Skeletal muscle cell (primary cell): ENCODE measurements at regions not wholly inside any gene's neighbourhood (a gene's known extent, or its start where the extent isn't known, plus 50 kb on each side); places are given as distances from the start of the nearest gene placed in this dataset.
A peak's percentile ranks its signal among the peaks of the same experiment; 100 is the strongest.

Source experiments
- DNase-seq: peaks from one replicate; pipeline ENCODE4 v3.0.0-alpha.2; 2010; ENCODE audit warnings: low read depth
- H3K4me3 ChIP-seq: 2 replicates; pipeline ENCODE4 v1.5.1; 2011; ENCODE audit warnings: low read depth, mild to moderate bottlenecking, control low read depth, low read length, moderate library complexity

GRCh38 chr2:153132418-153132817, 346.1 kb downstream of the RPRM start:
- no peak for DNase-seq
- H3K4me3 ChIP-seq = no peak overlapping the region

DNA sequence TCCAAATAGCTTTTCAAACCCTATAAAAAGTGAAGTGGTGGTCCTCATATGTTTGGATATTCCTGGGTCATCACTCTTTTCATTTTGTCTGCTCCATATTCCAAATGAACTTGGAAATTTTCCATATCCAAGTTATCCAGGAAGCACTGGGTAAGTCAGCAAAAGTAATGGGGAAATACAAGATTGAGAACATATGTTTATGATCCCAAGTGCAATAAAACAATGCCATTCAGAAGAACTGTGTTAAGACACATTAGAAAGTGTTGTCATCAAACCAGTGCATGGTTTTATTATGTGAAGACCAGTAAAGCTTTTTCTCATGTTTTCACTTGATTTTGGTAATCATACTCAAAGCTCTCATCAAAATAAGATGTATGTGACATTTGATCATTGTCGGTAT, 363.4 kb downstream of the RPRM start:
- no peak overlapping the region for H3K4me3 ChIP-seq
- DNase-seq = no peak

DNA sequence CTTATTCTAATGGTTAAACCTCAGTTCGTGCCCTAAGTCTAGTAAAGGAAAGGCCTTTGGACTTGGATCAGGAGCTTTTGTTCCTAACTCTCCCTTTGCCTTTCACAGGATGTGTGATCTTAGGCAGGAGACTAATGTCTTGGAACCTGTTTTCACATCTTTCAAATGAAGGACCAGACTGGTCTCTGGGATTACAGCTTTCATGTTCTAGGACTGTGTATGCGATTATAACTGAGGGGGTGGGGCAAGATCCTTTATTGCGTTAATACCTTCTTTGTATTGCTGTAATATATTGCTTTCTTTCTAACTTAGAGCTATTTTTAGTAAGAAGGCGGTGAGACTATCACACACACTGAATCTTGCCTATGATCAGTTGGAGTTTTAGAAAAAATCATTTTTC, 368.1 kb downstream of the RPRM start:
- no peak for DNase-seq
- no peak overlapping the region for H3K4me3 ChIP-seq

- H3K4me3 ChIP-seq = no peak overlapping the region
- DNase-seq = no peak
These were observed 368.8 kb downstream of the RPRM start for GRCh38 chr2:153109793-153110192.

GRCh38 chr2:153106802-153107477, 371.6 kb downstream of the RPRM start:
- DNase-seq = no peak
- H3K4me3 ChIP-seq = no peak overlapping the region

DNA sequence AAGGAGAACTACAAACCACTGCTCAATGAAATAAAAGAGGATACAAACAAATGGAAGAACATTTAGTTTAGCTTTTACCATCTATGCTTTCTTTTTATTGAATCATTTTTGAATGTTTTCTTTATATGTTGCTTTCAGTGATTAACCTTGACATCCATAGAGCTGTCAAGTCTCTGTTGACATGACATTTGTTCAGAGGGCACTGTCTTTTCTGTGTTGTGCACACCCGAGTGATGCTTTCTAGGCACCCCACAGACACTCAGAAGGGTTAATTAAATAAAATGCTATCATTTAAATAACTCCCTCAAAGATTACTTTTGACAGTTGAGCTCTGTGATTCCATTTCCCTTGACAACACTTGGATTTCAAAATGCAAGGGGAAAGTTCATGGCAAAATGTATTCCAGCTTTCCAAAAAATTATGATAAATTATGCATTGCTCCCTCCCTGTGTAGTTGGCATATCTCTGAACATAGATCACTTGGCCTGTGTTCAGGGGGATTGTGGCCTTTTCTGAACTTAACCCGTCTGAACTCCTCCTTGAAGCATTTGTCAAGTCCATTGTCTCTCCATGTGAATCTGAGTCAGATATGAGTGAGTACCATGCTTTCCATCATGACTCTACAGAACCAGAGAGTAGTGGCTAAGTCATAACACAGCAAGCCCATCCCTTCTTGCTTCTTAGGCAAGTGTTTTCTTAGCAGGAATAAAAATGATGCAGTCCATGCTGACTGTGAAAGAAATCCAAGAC, 372.6 kb downstream of the RPRM start:
- no peak for DNase-seq

GRCh38 chr2:153101187-153101586, 377.4 kb downstream of the RPRM start:
- no peak for DNase-seq
- no peak overlapping the region for H3K4me3 ChIP-seq

More for the DNA sequence above, 372.6 kb downstream of the RPRM start:
- no peak overlapping the region for H3K4me3 ChIP-seq

- DNase-seq = no peak
- H3K4me3 ChIP-seq = no peak overlapping the region
These were observed 378.4 kb downstream of the RPRM start for GRCh38 chr2:153100151-153100550.

DNA sequence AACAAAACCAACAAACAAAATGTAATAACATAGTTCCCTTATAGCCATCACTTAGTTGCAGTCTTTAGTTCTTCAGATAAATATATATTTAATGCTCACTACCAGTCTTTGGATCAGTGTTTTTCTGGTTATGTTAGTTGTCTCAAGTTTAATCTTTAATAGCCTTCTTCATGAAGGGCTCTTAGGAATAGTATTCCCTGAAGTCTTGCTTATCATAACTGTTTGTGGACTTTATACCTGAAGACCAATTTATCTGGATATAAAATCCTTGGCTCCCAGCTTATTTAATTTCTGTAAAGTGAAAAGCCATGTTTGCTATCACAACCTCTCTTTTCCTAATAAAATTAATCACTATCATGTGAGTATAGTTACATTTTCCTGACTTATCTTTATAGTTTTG, 379.7 kb downstream of the ARL6IP6 start:
- H3K4me3 ChIP-seq = no peak overlapping the region
- DNase-seq = no peak

DNA sequence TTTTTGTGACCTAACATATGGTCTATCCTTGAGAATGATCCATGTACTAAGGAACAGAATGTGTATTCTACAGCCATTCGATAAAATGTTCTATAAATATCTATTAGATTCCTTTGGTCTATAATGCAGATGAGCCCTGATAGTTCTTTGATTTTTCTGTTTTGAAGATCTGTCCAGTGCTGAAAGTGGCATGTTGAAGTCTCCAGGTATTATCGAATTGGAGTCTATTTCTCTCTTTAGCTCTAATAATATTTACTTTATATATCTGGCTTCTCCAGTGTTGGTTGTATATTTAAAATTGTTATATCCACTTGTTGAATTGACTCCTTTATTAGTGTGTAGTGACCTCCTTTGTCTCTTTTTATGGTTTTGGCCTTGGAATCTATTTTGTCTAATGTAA, 377.9 kb downstream of the ARL6IP6 start:
- no peak overlapping the region for H3K4me3 ChIP-seq
- no peak for DNase-seq

- no peak overlapping the region for H3K4me3 ChIP-seq
- no peak for DNase-seq
These were observed 372.9 kb downstream of the ARL6IP6 start for GRCh38 chr2:153091344-153091743.

- no peak for DNase-seq
- H3K4me3 ChIP-seq = no peak overlapping the region
These were observed 360.9 kb downstream of the ARL6IP6 start for GRCh38 chr2:153079315-153079714.

DNA sequence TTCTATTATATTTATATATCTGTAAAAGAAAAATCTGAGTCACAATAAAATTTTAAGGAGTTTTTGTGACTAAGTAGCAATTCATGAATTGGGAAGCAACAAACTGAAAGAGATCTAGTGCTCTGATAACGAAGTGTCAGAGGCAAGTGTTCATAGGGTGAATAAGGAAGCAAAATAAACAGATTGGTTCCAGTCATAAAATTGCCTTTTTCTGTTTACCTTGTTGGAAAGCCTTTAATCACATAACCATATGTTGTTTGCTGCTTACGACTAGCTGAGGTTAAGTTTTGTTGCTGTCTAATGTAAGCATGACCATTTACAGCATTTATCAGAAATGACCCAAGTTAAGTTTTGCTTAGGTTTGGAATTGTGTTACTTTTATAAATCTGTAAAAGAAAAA, 358.9 kb downstream of the ARL6IP6 start:
- DNase-seq = no peak
- H3K4me3 ChIP-seq = no peak overlapping the region

GRCh38 chr2:153074207-153074606, 355.8 kb downstream of the ARL6IP6 start:
- DNase-seq = no peak
- H3K4me3 ChIP-seq = no peak overlapping the region

- no peak for DNase-seq
- H3K4me3 ChIP-seq = no peak overlapping the region
These were observed 354.4 kb downstream of the ARL6IP6 start for GRCh38 chr2:153072813-153073212.

- H3K4me3 ChIP-seq = no peak overlapping the region
- DNase-seq = no peak
These were observed 353.7 kb downstream of the ARL6IP6 start for GRCh38 chr2:153072077-153072476.

DNA sequence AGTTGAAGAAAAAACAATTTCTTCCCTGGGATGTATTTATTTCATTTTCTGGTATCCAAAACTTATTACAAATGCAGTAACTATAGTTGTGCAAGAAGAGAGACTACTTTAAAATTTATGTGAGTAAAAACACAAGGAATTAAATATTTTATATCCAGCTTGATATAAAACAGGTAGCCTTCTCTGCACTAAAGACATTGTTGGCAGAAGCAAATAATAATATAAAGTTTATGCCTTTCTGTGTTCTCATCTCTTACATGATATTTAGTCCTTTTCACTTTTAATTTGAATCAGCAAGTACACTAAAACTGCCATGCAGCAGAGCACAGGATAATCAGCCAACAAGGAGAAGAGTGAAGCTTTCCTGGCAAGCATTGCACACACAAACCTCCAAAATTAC, 352.7 kb downstream of the ARL6IP6 start:
- H3K4me3 ChIP-seq = no peak overlapping the region
- DNase-seq = no peak

DNA sequence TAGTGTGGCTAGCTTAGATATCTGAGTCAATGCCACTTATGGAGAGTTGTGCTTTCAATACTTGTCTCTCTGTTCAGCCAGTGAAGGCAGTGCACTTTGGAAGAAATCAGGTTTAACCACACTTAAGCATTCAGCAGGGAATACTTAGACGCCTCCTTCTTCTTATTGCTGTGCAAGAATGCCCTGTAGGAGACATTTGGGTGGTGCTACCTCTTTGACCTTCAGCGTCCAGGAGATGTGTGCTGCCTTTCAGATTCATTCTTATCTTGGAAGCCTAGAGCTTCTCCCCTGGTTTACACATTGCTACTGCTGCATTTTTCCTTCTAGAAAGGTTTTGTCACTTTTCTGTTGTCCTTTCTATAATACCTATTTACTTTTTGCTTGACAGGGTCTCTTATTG, 350.5 kb downstream of the ARL6IP6 start:
- no peak for DNase-seq
- H3K4me3 ChIP-seq = no peak overlapping the region

DNA sequence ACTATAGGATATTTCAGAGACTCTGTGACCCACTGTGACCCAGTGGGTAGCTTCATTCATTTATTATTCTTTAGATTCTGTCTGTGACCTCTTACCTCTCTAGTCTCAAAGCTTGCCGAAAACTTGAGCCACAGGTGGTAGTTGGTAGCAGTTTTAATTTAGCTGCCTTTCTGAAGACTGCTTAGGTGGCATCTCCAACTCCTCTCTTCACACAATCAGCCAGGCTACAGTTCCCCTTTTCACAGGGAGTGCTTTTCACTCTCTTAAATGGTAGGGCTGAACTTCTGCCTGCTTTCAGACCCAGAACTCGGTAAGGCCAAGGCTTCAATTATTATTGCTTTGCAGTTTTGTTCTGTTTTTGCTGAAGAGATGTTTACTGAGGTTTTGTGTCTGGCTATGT, 349.6 kb downstream of the ARL6IP6 start:
- H3K4me3 ChIP-seq = no peak overlapping the region
- DNase-seq = no peak

DNA sequence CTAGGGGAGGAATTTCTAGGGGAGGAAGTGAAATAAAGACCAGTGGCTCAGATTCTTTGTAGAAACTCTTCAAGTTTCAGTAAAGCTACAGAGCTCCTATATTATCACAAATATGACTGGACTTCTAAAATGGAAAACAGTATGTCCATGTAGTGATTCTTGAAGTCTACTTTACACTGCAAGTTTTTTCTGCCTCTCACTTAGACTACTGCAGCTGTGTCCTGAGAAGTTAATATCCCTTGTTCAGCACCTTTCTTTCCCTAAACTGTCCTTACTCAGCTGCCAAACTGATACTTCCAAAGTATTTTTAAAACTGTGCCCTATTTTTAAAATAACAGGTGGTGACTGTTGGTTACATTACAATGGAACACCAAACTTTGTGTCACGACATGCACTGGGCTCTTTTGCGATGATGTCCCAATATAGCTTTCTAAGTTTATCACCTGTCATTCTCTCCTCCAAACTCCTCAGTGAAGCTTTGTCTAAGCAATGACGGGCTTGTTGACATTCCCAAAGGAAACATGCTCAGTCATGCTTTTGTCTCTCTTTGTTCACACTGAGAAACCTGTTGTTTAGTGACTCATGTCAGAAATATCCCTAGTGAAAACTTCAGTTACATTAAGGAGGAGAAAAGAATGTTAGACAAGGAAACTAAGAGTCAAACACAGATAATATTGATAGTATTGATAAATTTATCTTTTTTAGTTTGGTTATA, 341.1 kb downstream of the ARL6IP6 start:
- DNase-seq = peak; percentile 7
- no peak overlapping the region for H3K4me3 ChIP-seq

DNA sequence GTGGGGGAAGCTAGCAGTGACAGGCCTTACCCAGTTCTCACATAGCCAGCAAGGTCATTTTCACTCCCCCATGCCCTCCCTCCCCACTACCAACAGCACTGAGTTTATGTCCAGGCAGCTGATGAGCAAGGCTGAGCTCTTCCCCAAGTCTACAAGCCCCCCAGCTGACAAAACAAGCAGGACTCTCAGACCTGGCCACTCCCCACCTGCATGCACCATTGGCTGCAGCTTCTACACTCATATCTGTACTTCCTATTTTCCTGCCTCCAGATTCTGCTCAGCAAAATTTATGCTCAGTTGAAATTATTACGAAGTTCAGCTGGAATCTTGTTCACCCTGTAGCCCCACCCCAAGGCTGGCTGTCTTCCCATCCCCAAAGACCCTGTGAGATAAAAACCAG, 339.3 kb downstream of the ARL6IP6 start:
- no peak for DNase-seq

More for the DNA sequence above, 339.3 kb downstream of the ARL6IP6 start:
- no peak overlapping the region for H3K4me3 ChIP-seq
